Chondrocyte (in vitro differentiated cells): ENCODE measurements at regions not wholly inside any gene's neighbourhood (a gene's known extent, or its start where the extent isn't known, plus 50 kb on each side); places are given as distances from the start of the nearest gene placed in this dataset.
"Not testable (repeated sequence)": the region's sequence is repeated elsewhere in the genome, so short reads cannot be mapped to it uniquely, and the experiment has no call there.

Source experiments
- DNase-seq: peaks from one replicate; pipeline ENCODE4 v3.0.0; 2021; ENCODE audit warnings: mixed read lengths, low spot score
- H3K27ac Mint-ChIP-seq: one replicate; pipeline ENCODE4 v1.8.0; 2021; ENCODE audit warnings: mild to moderate bottlenecking, moderate library complexity, mixed read lengths; ENCODE audit not compliant: unreplicated experiment
- H3K27me3 Mint-ChIP-seq: 2 replicates; pipeline ENCODE4 v1.8.0; 2021; ENCODE audit warnings: low read depth, mixed read lengths
- H3K36me3 Mint-ChIP-seq: 2 replicates; pipeline ENCODE4 v1.8.0; 2021; ENCODE audit warnings: low read depth, mixed read lengths
- H3K4me1 Mint-ChIP-seq: 2 replicates; pipeline ENCODE4 v1.8.0; 2021; ENCODE audit warnings: low read depth, mild to moderate bottlenecking, mixed read lengths
- H3K4me3 Mint-ChIP-seq: one replicate; pipeline ENCODE4 v1.8.0; 2021; ENCODE audit warnings: mild to moderate bottlenecking, moderate library complexity, mixed read lengths; ENCODE audit not compliant: unreplicated experiment
- H3K9me3 Mint-ChIP-seq: 2 replicates; pipeline ENCODE4 v1.8.0; 2021; ENCODE audit warnings: low read depth, mixed read lengths
- CTCF ChIP-seq: fragments of 200-600 bp; sonication (generic); IDR thresholded peaks from 2 replicates; pipeline ENCODE4 v1.5.0; 2021; ENCODE audit warnings: antibody characterized with exemption, mild to moderate bottlenecking, moderate library complexity

- Mint-ChIP-seq H3K27ac (no peak overlapping the region), H3K36me3 (no peaks in the 10 kb centered on the region), H3K4me3 (no peak overlapping the region), H3K4me1 (no peaks in the 10 kb centered on the region), H3K9me3 (peaks cover 2% of the 10 kb centered on the region), H3K27me3 (no peaks in the 10 kb centered on the region)
- no peak for DNase-seq
- TF ChIP-seq CTCF = no peak
Observed at GRCh38 chr1:73671530-73671929, 526.4 kb downstream of the LRRIQ3 start.

- H3K4me1 Mint-ChIP-seq, H3K27ac Mint-ChIP-seq, H3K36me3 Mint-ChIP-seq, H3K27me3 Mint-ChIP-seq, H3K9me3 Mint-ChIP-seq, H3K4me3 Mint-ChIP-seq: not testable (repeated sequence)
- DNase-seq = peak; percentile 54
Observed at GRCh38 chr1:73667959-73668358, 530.0 kb downstream of the LRRIQ3 start.

- no peak for DNase-seq
- Mint-ChIP-seq H3K36me3 (no peaks in the 10 kb centered on the region), H3K27me3 (no peaks in the 10 kb centered on the region), H3K27ac (no peak overlapping the region), H3K9me3 (peaks cover 14% of the 10 kb centered on the region), H3K4me1 (no peaks in the 10 kb centered on the region), H3K4me3 (no peak overlapping the region)
- TF ChIP-seq CTCF = no peak
Observed at GRCh38 chr1:73662526-73662925, 535.5 kb downstream of the LRRIQ3 start.

- Mint-ChIP-seq H3K4me3 (no peak overlapping the region), H3K4me1 (no peaks in the 10 kb centered on the region), H3K36me3 (no peaks in the 10 kb centered on the region), H3K27me3 (peaks cover 4% of the 10 kb centered on the region), H3K27ac (no peak overlapping the region), H3K9me3 (peaks cover 14% of the 10 kb centered on the region)
- TF ChIP-seq CTCF = no peak
- no peak for DNase-seq
Observed at GRCh38 chr1:73659136-73659535, 538.8 kb downstream of the LRRIQ3 start.

- TF ChIP-seq CTCF = no peak
- H3K27ac Mint-ChIP-seq = no peak overlapping the region
- H3K9me3 Mint-ChIP-seq = peaks cover under 1% of the 10 kb centered on the region
- H3K4me3 Mint-ChIP-seq = no peak overlapping the region
- DNase-seq = no peak
- peaks cover 7% of the 10 kb centered on the region for H3K27me3 Mint-ChIP-seq
- H3K36me3 Mint-ChIP-seq = no peaks in the 10 kb centered on the region
- no peaks in the 10 kb centered on the region for H3K4me1 Mint-ChIP-seq
Observed at GRCh38 chr1:73654714-73655113, 543.3 kb downstream of the LRRIQ3 start.

GRCh38 chr1:73644198-73644597 is 553.8 kb downstream of the LRRIQ3 start:
- DNase-seq = no peak
- H3K4me3 Mint-ChIP-seq = no peak overlapping the region
- no peaks in the 10 kb centered on the region for H3K9me3 Mint-ChIP-seq
- H3K36me3 Mint-ChIP-seq = no peaks in the 10 kb centered on the region
- H3K27me3 Mint-ChIP-seq = peaks cover 4% of the 10 kb centered on the region
- TF ChIP-seq CTCF = no peak
- H3K4me1 Mint-ChIP-seq = no peaks in the 10 kb centered on the region
- no peak overlapping the region for H3K27ac Mint-ChIP-seq
